GM12891 (cell line): ENCODE measurements at regions not wholly inside any gene's neighbourhood (a gene's known extent, or its start where the extent isn't known, plus 50 kb on each side); places are given as distances from the start of the nearest gene placed in this dataset.

Experiments used
- PAX5 ChIP-seq: IDR thresholded peaks from 2 replicates; pipeline ENCODE4 v1.6.1; 2011; ENCODE audit warnings: low read length, moderate library complexity, mild to moderate bottlenecking; ENCODE audit not compliant: insufficient read depth, severe bottlenecking
- POLR2A ChIP-seq: IDR thresholded peaks from 2 replicates; pipeline ENCODE4 v1.6.1; 2011; ENCODE audit warnings: low read depth, low read length, control low read depth
- POLR2AphosphoS5 ChIP-seq: IDR thresholded peaks from 2 replicates; pipeline ENCODE4 v1.6.1; 2011; ENCODE audit warnings: low read depth, low read length, control low read depth
- SPI1 ChIP-seq: IDR thresholded peaks from 2 replicates; pipeline ENCODE4 v1.6.1; 2011; ENCODE audit warnings: low read depth, low read length, control low read depth
- TAF1 ChIP-seq: IDR thresholded peaks from 2 replicates; pipeline ENCODE4 v1.6.1; 2011; ENCODE audit warnings: low read depth, low read length, control low read depth

GRCh38 chr6:99801805-99802204 is 192.2 kb downstream of the MCHR2 start:
- TF ChIP-seq POLR2A (no peak), TAF1 (no peak), POLR2AphosphoS5 (no peak), PAX5 (no peak), SPI1 (no peak)
